ENCODE measurements at regions not wholly inside any gene's neighbourhood (a gene's known extent, or its start where the extent isn't known, plus 50 kb on each side); places are given as distances from the start of the nearest gene placed in this dataset.

- H4K20me1 ChIP-seq (ENCODE audit: insufficient read depth, low read length, poor library complexity, severe bottlenecking), result no peaks in the 10 kb centered on the region
- H3K9ac ChIP-seq (ENCODE audit: low read depth, low read length, poor library complexity, severe bottlenecking), result no peak overlapping the region
- H3K27me3 ChIP-seq (ENCODE audit: insufficient read depth, low read length, poor library complexity, severe bottlenecking), result no peaks in the 10 kb centered on the region
- no peak overlapping the region for H2AFZ ChIP-seq (ENCODE audit: low read length)
- H3K9me3 ChIP-seq (ENCODE audit: insufficient read depth, low read depth, low read length), result 0 out of 2 replicates have a peak, but pooled peaks cover 2% of the 10 kb centered on the region
- no peak overlapping the region for H3K4me3 ChIP-seq (ENCODE audit: low read length, poor library complexity, severe bottlenecking)
- no peak overlapping the region for H3K4me2 ChIP-seq (ENCODE audit: low read depth, low read length, poor library complexity, severe bottlenecking)
- H3F3A ChIP-seq (ENCODE audit: low read depth), result no peaks in the 10 kb centered on the region
- H3K4me1 ChIP-seq (ENCODE audit: insufficient read depth, low read length, poor library complexity, severe bottlenecking), result no peaks in the 10 kb centered on the region
- no peaks in the 10 kb centered on the region for H3K79me2 ChIP-seq (ENCODE audit: insufficient read depth, low read length)
- no peak for TF ChIP-seq EZH2phosphoT487 (IDR thresholded peaks at IDR 0.05; ENCODE audit: borderline replicate concordance)
- TF ChIP-seq CTCF (conservative IDR thresholded peaks at IDR 0.05; ENCODE audit: low read length), result no peak
- no peaks in the 10 kb centered on the region for H3K36me3 ChIP-seq (ENCODE audit: insufficient read depth, low read length)
- no peaks in the 10 kb centered on the region for H3K9me2 ChIP-seq (replicated peaks; ENCODE audit: low read depth, low read length)
Measured at GRCh38 chr1:30605441-30605920, 117.9 kb downstream of the MATN1 start.

- Histone ChIP-seq H3K27me3 (ENCODE audit: insufficient read depth, low read length, poor library complexity, severe bottlenecking) (no peaks in the 10 kb centered on the region), H3K9me3 (ENCODE audit: insufficient read depth, low read depth, low read length) (0 out of 2 replicates have a peak, but pooled peaks cover 2% of the 10 kb centered on the region), H2AFZ (ENCODE audit: low read length) (no peak overlapping the region), H3K9me2 (replicated peaks; ENCODE audit: low read depth, low read length) (no peaks in the 10 kb centered on the region), H3K4me3 (ENCODE audit: low read length, poor library complexity, severe bottlenecking) (no peak overlapping the region), H3K4me1 (ENCODE audit: insufficient read depth, low read length, poor library complexity, severe bottlenecking) (no peaks in the 10 kb centered on the region), H3K79me2 (ENCODE audit: insufficient read depth, low read length) (no peaks in the 10 kb centered on the region), H3K36me3 (ENCODE audit: insufficient read depth, low read length) (no peaks in the 10 kb centered on the region), H3F3A (ENCODE audit: low read depth) (no peaks in the 10 kb centered on the region), H4K20me1 (ENCODE audit: insufficient read depth, low read length, poor library complexity, severe bottlenecking) (no peaks in the 10 kb centered on the region), H3K9ac (ENCODE audit: low read depth, low read length, poor library complexity, severe bottlenecking) (no peak overlapping the region), H3K4me2 (ENCODE audit: low read depth, low read length, poor library complexity, severe bottlenecking) (no peak overlapping the region)
- TF ChIP-seq EZH2phosphoT487 (IDR thresholded peaks at IDR 0.05; ENCODE audit: borderline replicate concordance) (no peak), CTCF (conservative IDR thresholded peaks at IDR 0.05; ENCODE audit: low read length) (no peak)
Measured at GRCh38 chr1:30604801-30605440, 118.5 kb downstream of the MATN1 start.

- Histone ChIP-seq H2AFZ (ENCODE audit: low read length) (no peak overlapping the region), H3K4me3 (ENCODE audit: low read length, poor library complexity, severe bottlenecking) (no peak overlapping the region), H3F3A (ENCODE audit: low read depth) (no peaks in the 10 kb centered on the region), H3K4me1 (ENCODE audit: insufficient read depth, low read length, poor library complexity, severe bottlenecking) (no peaks in the 10 kb centered on the region), H3K9me3 (ENCODE audit: insufficient read depth, low read depth, low read length) (0 out of 2 replicates have a peak, but pooled peaks cover 2% of the 10 kb centered on the region), H3K4me2 (ENCODE audit: low read depth, low read length, poor library complexity, severe bottlenecking) (no peak overlapping the region), H3K9ac (ENCODE audit: low read depth, low read length, poor library complexity, severe bottlenecking) (no peak overlapping the region), H3K9me2 (replicated peaks; ENCODE audit: low read depth, low read length) (no peaks in the 10 kb centered on the region), H3K36me3 (ENCODE audit: insufficient read depth, low read length) (no peaks in the 10 kb centered on the region), H4K20me1 (ENCODE audit: insufficient read depth, low read length, poor library complexity, severe bottlenecking) (no peaks in the 10 kb centered on the region), H3K79me2 (ENCODE audit: insufficient read depth, low read length) (no peaks in the 10 kb centered on the region), H3K27me3 (ENCODE audit: insufficient read depth, low read length, poor library complexity, severe bottlenecking) (no peaks in the 10 kb centered on the region)
- TF ChIP-seq EZH2phosphoT487 (IDR thresholded peaks at IDR 0.05; ENCODE audit: borderline replicate concordance), result no peak
- TF ChIP-seq CTCF (conservative IDR thresholded peaks at IDR 0.05; ENCODE audit: low read length), result no peak
Measured at GRCh38 chr1:30603081-30603858, 120.1 kb downstream of the MATN1 start.
